ENCODE measurements at regions not wholly inside any gene's neighbourhood (a gene's known extent, or its start where the extent isn't known, plus 50 kb on each side); places are given as distances from the start of the nearest gene placed in this dataset.

- TF ChIP-seq PRDM15 (CRISPR knock-in tag; IDR thresholded peaks at IDR 0.05) = no peak
These were observed 73.3 kb upstream of the L3MBTL4 start (continued) for GRCh38 chr18:6487968-6488367.

- Mint-ChIP-seq H3K27ac (no peak overlapping the region), H3K4me1 (peaks cover 44% of the 10 kb centered on the region), H3K27me3 (ENCODE audit: low read depth) (no peaks in the 10 kb centered on the region), H3K36me3 (no peaks in the 10 kb centered on the region), H3K4me3 (no peak overlapping the region), H3K9me3 (no peaks in the 10 kb centered on the region)
- no peak for TF ChIP-seq USF2 (CRISPR knock-in tag; IDR thresholded peaks at IDR 0.05)
- no peak for TF ChIP-seq KAT7 (CRISPR knock-in tag; IDR thresholded peaks at IDR 0.05; ENCODE audit: borderline replicate concordance)
- no peak for TF ChIP-seq CREB1 (CRISPR knock-in tag; IDR thresholded peaks at IDR 0.05)
- TF ChIP-seq ZNF416 (CRISPR knock-in tag; IDR thresholded peaks at IDR 0.05) = no peak
- TF ChIP-seq CBFB (CRISPR knock-in tag; IDR thresholded peaks at IDR 0.05; ENCODE audit: low read depth) = no peak
- TF ChIP-seq AR (CRISPR knock-in tag; IDR thresholded peaks at IDR 0.05) = no peak
- no peak for TF ChIP-seq E2F5 (CRISPR knock-in tag; IDR thresholded peaks at IDR 0.05)
- TF ChIP-seq FOXP4 (CRISPR knock-in tag; IDR thresholded peaks at IDR 0.05) = no peak
- ATAC-seq (no peak), DNase-seq (ENCODE audit: low spot score) (no peak)
- POLR2A ChIA-PET = no interaction called here
- CTCF ChIA-PET = interaction anchor here (0.6 to 1.1 kb wide), 2 partner anchors 87 to 397 kb away, joined by 3 read pairs; no protein-coding TSS in a partner anchor
These were observed 74.2 kb upstream of the L3MBTL4 start for GRCh38 chr18:6488956-6489355.

- H3K4me1 Mint-ChIP-seq = peaks cover 43% of the 10 kb centered on the region
- DNase-seq (ENCODE audit: low spot score) = no peak
- no peaks in the 10 kb centered on the region for H3K9me3 Mint-ChIP-seq
- POLR2A ChIA-PET = no interaction called here
- CTCF ChIA-PET = interaction anchor here (1.1 kb wide), 1 partner anchor 88 kb away, joined by 3 read pairs; no protein-coding TSS in a partner anchor
- no peak overlapping the region for H3K27ac Mint-ChIP-seq
- H3K27me3 Mint-ChIP-seq (ENCODE audit: low read depth) = no peaks in the 10 kb centered on the region
- no peaks in the 10 kb centered on the region for H3K36me3 Mint-ChIP-seq
- ATAC-seq = no peak
- H3K4me3 Mint-ChIP-seq = no peak overlapping the region
- TF ChIP-seq IRF2 (CRISPR knock-in tag; IDR thresholded peaks at IDR 0.05; ENCODE audit: borderline replicate concordance, low read depth) (no peak), ZNF317 (CRISPR knock-in tag; IDR thresholded peaks at IDR 0.05; ENCODE audit: borderline replicate concordance, low read depth) (no peak), RORB (CRISPR knock-in tag; IDR thresholded peaks at IDR 0.05) (no peak), ZBTB43 (CRISPR knock-in tag; IDR thresholded peaks at IDR 0.05) (no peak), JUN (CRISPR knock-in tag; IDR thresholded peaks at IDR 0.05) (no peak), ATF1 (CRISPR knock-in tag; IDR thresholded peaks at IDR 0.05) (no peak), ETV6 (CRISPR knock-in tag; IDR thresholded peaks at IDR 0.05) (no peak), AFF4 (CRISPR knock-in tag; IDR thresholded peaks at IDR 0.05; ENCODE audit: borderline replicate concordance) (no peak), TEAD1 (CRISPR knock-in tag; IDR thresholded peaks at IDR 0.05) (no peak), FOXK1 (CRISPR knock-in tag; IDR thresholded peaks at IDR 0.05) (no peak)
These were observed 75.3 kb upstream of the L3MBTL4 start for GRCh38 chr18:6489977-6490376.
